ENCODE measurements at regions not wholly inside any gene's neighbourhood (a gene's known extent, or its start where the extent isn't known, plus 50 kb on each side); places are given as distances from the start of the nearest gene placed in this dataset.

GRCh38 chr1:29488086-29488793 is 251.9 kb downstream of the PTPRU start:
- TF ChIP-seq CTCF (IDR thresholded peaks at IDR 0.05; ENCODE audit: poor library complexity, severe bottlenecking) (no peak), REST (IDR thresholded peaks at IDR 0.05; ENCODE audit: borderline replicate concordance) (no peak), EP300 (conservative IDR thresholded peaks at IDR 0.05; ENCODE audit: poor library complexity, severe bottlenecking) (no peak), EZH2 (IDR thresholded peaks at IDR 0.05; ENCODE audit: borderline replicate concordance, insufficient read depth, low read length, poor library complexity, severe bottlenecking) (no peak)

Data from neural cell (in vitro differentiated cells).